T-helper 1 cell treated with Interleukin-12 subunit alpha and Interleukin-12 subunit beta and Interleukin-4 antibody, amounts not matched to agents 30 μg/mL and 1 μg/mL, for 36 hours (primary cell): ENCODE measurements at regions not wholly inside any gene's neighbourhood (a gene's known extent, or its start where the extent isn't known, plus 50 kb on each side); places are given as distances from the start of the nearest gene placed in this dataset.
"Not testable (repeated sequence)": the region's sequence is repeated elsewhere in the genome, so short reads cannot be mapped to it uniquely, and the experiment has no call there.

Experiments
- H3K27ac Mint-ChIP-seq: one replicate; pipeline ENCODE4 v1.8.0; 2021; ENCODE audit warnings: mild to moderate bottlenecking, mixed read lengths
- H3K27me3 Mint-ChIP-seq: one replicate; pipeline ENCODE4 v1.8.0; 2021; ENCODE audit warnings: low read depth, mixed read lengths
- H3K36me3 Mint-ChIP-seq: one replicate; pipeline ENCODE4 v1.8.0; 2021; ENCODE audit warnings: low read depth, mixed read lengths
- H3K4me1 Mint-ChIP-seq: one replicate; pipeline ENCODE4 v1.8.0; 2021; ENCODE audit warnings: low read depth, mixed read lengths
- H3K4me3 Mint-ChIP-seq: one replicate; pipeline ENCODE4 v1.8.0; 2021; ENCODE audit warnings: mild to moderate bottlenecking, moderate library complexity, mixed read lengths
- H3K9me3 Mint-ChIP-seq: one replicate; pipeline ENCODE4 v1.8.0; 2021; ENCODE audit warnings: mixed read lengths

DNA sequence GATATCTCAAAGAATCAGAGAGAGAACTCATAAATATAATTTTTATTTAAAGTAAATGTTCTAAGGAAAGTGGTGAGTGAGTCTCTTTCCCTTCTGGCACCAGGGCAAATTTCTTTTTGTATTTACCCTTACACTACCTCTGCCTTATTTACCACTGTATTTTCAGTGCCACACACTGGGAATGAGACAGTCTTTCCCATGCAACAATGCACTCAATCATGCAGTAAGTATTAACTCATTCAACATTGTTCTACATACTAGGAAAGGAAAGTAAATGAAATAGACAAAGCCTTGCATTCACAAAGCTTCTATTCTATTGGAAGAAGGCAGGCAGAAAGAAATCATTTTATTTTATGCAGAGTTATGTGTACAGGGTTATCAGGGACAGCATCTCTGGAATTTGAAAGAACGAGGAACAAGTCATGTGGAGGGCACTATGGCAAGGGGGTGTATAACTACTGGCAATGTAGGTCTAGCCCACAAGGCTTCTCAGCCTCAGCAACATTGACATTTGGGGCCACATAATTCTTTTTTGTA is 129.8 kb upstream of the PRDX6 start:
- no peaks in the 10 kb centered on the region for H3K27me3 Mint-ChIP-seq
- no peak overlapping the region for H3K27ac Mint-ChIP-seq
- H3K36me3 Mint-ChIP-seq: peaks cover 4% of the 10 kb centered on the region
- H3K4me1 Mint-ChIP-seq: no peaks in the 10 kb centered on the region
- no peak overlapping the region for H3K4me3 Mint-ChIP-seq
- H3K9me3 Mint-ChIP-seq: peaks cover 12% of the 10 kb centered on the region

DNA sequence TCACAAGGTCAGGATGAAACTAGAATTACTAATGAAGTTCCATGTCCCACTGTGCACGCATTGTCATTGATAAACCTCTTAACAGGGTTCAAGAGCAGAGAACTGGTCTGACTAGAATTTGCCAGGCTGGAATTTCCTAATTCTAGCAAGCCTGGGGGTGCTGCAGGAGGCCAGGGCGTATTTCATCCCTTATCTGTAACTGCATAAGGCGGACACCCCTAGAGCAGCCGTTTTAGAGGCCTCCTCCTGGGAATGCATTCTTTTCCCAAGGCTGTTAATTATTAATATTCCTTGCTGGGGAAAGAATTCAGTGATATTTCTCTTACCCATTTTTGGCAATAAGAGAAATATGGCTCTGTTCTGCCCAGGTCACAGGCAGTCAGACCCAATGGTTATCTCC is 124.5 kb upstream of the PRDX6 start:
- H3K36me3 Mint-ChIP-seq, H3K4me1 Mint-ChIP-seq, H3K27me3 Mint-ChIP-seq, H3K4me3 Mint-ChIP-seq, H3K27ac Mint-ChIP-seq: not testable (repeated sequence)
- peaks cover 37% of the 10 kb centered on the region for H3K9me3 Mint-ChIP-seq

DNA sequence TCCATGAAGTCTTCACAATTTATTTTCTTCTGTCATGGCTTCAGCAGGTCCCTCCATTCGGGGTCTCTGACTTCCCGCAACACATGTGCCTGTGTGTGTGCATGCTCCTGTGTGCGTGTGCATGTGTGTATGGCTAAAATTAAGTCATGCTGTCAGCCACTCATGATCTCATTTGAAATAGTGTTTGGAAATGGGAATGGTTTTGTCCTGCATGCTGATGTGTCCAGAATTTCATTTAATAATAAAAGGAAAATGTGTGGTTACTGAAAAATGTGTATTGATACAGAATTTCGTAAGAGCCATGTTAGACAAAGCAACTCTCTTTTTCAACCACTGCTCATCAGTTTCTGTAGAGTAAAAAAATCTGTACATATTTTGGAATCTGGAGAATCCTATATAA is 123.8 kb upstream of the PRDX6 start:
- H3K4me3 Mint-ChIP-seq: no peak overlapping the region
- H3K27ac Mint-ChIP-seq: no peak overlapping the region
- H3K9me3 Mint-ChIP-seq: peaks cover 37% of the 10 kb centered on the region
- no peaks in the 10 kb centered on the region for H3K4me1 Mint-ChIP-seq
- no peaks in the 10 kb centered on the region for H3K27me3 Mint-ChIP-seq
- H3K36me3 Mint-ChIP-seq: peaks cover 5% of the 10 kb centered on the region

- no peak overlapping the region for H3K27ac Mint-ChIP-seq
- H3K36me3 Mint-ChIP-seq: peaks cover 5% of the 10 kb centered on the region
- H3K4me1 Mint-ChIP-seq: no peaks in the 10 kb centered on the region
- no peak overlapping the region for H3K4me3 Mint-ChIP-seq
- H3K27me3 Mint-ChIP-seq: no peaks in the 10 kb centered on the region
- peaks cover 37% of the 10 kb centered on the region for H3K9me3 Mint-ChIP-seq
Measured at GRCh38 chr1:173354937-173355280, 122.2 kb upstream of the PRDX6 start.

DNA sequence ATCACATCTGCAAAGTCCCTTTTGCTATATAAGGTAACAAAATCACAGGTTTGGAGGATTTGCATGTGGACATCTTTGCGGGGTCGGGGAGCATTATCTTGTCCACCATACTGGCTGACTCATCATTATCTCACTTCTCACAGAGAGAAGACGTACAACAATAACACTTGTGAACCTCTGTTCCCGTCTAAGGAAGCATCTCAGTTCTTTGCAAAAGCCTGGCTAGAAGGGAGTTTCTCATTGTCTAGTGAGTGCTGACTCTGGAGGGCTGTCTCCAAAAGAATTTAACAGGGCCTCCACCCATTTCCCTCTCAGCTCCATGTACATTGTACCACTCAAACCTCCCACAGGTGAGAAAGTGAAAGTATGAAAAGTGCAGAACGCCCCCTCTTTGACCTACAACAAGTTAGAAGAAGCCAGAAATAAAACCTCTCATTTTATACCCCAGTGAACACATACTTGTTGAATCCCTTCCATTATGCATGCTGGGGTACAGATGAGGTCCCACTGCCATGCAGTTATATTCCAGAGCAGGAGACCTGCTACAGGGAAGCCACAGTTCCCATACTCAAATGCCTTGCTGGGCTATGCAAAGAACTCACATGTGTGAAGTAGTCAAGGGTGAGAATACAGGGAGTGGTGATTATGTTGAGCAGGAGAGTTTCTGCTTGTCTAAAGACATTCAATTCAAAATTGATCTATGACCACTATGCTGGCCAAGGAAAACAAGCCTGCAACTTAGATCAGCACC is 121.7 kb upstream of the PRDX6 start:
- Mint-ChIP-seq H3K9me3 (peaks cover 37% of the 10 kb centered on the region), H3K27me3 (no peaks in the 10 kb centered on the region), H3K4me1 (no peaks in the 10 kb centered on the region), H3K27ac (no peak overlapping the region), H3K36me3 (peaks cover 5% of the 10 kb centered on the region), H3K4me3 (no peak overlapping the region)

GRCh38 chr1:173356191-173356762 is 120.9 kb upstream of the PRDX6 start:
- Mint-ChIP-seq H3K4me1 (no peaks in the 10 kb centered on the region), H3K36me3 (peaks cover 5% of the 10 kb centered on the region), H3K27ac (no peak overlapping the region), H3K4me3 (no peak overlapping the region), H3K9me3 (peaks cover 33% of the 10 kb centered on the region), H3K27me3 (no peaks in the 10 kb centered on the region)

DNA sequence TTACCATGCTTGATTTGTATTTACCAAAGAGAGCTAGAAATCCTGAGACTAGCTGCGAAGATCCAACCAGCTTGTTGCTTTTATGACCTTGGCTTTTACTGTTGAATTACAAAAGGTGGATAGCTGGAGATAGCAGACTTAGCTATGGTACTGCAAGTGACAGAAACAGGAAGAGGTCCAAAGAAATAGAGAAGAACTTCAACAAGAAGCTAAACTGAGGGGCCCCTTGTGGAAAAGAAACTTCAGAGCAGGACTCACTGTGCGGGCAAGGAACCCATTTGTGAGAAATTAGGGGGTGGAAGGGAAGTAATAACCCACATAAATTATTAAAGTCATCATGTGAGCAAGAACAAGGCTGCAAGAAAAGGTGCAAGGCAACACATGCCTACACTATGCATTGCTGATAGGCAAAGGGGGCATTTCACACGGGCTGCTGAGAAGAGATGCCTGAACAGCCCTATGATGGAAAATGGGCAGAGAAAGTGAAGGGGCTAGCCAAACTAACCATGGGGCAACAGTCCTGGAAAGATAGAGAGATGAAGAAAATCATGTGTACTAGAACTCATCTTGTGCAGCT is 116.6 kb upstream of the PRDX6 start:
- no peaks in the 10 kb centered on the region for H3K36me3 Mint-ChIP-seq
- no peaks in the 10 kb centered on the region for H3K4me1 Mint-ChIP-seq
- peaks cover 4% of the 10 kb centered on the region for H3K9me3 Mint-ChIP-seq
- no peak overlapping the region for H3K27ac Mint-ChIP-seq
- no peak overlapping the region for H3K4me3 Mint-ChIP-seq
- H3K27me3 Mint-ChIP-seq: peaks cover 4% of the 10 kb centered on the region

- Mint-ChIP-seq H3K27ac (no peak overlapping the region), H3K36me3 (no peaks in the 10 kb centered on the region), H3K9me3 (no peaks in the 10 kb centered on the region), H3K27me3 (peaks cover 4% of the 10 kb centered on the region), H3K4me1 (no peaks in the 10 kb centered on the region), H3K4me3 (no peak overlapping the region)
Measured at GRCh38 chr1:173362543-173362942, 114.6 kb upstream of the PRDX6 start.

DNA sequence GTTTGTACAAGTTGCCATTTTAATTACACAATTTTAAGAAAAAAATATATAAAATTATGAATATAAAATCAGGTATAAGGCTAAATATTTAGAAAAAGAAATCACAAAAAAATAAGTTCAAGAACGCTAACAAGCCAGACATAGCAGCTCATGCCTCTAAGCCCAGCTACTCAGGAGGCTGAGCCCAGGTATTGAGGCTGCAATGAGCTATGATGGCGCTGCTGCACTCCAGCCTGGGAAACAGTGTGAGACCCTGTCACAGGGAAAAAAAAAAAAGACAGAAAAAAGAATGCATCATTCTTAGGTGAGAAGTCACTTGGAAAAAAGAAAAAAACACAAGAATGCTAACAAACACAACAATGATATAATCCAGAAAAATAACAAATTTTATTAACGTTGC is 112.3 kb upstream of the PRDX6 start:
- H3K36me3 Mint-ChIP-seq: no peaks in the 10 kb centered on the region
- H3K4me1 Mint-ChIP-seq: no peaks in the 10 kb centered on the region
- H3K27ac Mint-ChIP-seq: no peak overlapping the region
- H3K4me3 Mint-ChIP-seq: no peak overlapping the region
- peaks cover 4% of the 10 kb centered on the region for H3K27me3 Mint-ChIP-seq
- H3K9me3 Mint-ChIP-seq: no peaks in the 10 kb centered on the region

DNA sequence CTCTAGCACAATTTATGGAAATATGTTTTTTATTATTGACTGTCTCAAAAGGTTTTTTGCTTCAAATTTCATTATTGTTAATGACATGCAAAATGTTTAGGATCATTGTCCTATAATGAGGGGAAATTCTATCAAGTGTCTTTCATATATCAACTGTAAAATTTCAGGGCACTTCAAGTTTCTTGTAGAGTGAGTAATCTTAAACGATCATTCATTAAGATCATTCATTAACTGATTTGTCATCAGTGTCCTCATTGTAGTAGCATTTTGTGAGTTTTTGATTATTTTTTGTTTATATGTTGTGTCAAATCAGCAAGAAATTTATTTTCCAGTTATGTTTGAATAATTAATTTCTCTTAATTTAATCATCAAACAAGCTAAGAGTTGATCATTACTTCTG is 111.8 kb upstream of the PRDX6 start:
- H3K9me3 Mint-ChIP-seq: no peaks in the 10 kb centered on the region
- no peaks in the 10 kb centered on the region for H3K36me3 Mint-ChIP-seq
- H3K27me3 Mint-ChIP-seq: peaks cover 4% of the 10 kb centered on the region
- no peak overlapping the region for H3K27ac Mint-ChIP-seq
- no peak overlapping the region for H3K4me3 Mint-ChIP-seq
- no peaks in the 10 kb centered on the region for H3K4me1 Mint-ChIP-seq

GRCh38 chr1:173367136-173367535 is 110.0 kb upstream of the PRDX6 start:
- Mint-ChIP-seq H3K27me3 (peaks cover 4% of the 10 kb centered on the region), H3K27ac (no peak overlapping the region), H3K9me3 (no peaks in the 10 kb centered on the region), H3K4me1 (no peaks in the 10 kb centered on the region), H3K4me3 (no peak overlapping the region), H3K36me3 (no peaks in the 10 kb centered on the region)

DNA sequence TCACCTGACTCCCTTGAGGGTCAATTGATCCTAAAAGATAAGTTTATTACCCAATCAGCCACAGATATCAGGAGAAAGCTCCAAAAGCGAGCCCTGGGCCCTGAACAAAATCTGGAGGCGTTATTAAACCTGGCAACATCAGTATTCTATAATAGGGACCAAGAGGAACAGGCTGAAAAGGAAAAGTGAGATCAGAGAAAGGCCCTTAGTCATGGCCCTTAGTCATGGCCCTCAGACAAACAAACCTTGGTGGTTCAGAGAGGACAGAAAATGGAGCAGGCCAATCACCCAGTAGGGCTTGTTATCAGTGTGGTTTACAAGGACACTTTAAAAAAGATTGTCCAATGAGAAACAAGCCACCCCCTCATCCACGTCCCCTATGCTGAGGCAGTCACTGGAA is 106.5 kb upstream of the PRDX6 start:
- not testable (repeated sequence) for H3K4me3 Mint-ChIP-seq, H3K27me3 Mint-ChIP-seq

GRCh38 chr1:173376065-173376464 is 101.1 kb upstream of the PRDX6 start:
- H3K4me1 Mint-ChIP-seq, H3K27ac Mint-ChIP-seq, H3K36me3 Mint-ChIP-seq, H3K4me3 Mint-ChIP-seq, H3K27me3 Mint-ChIP-seq: not testable (repeated sequence)
- peaks cover 31% of the 10 kb centered on the region for H3K9me3 Mint-ChIP-seq

More for the DNA sequence above, 106.5 kb upstream of the PRDX6 start:
- H3K36me3 Mint-ChIP-seq, H3K4me1 Mint-ChIP-seq, H3K9me3 Mint-ChIP-seq, H3K27ac Mint-ChIP-seq: not testable (repeated sequence)

DNA sequence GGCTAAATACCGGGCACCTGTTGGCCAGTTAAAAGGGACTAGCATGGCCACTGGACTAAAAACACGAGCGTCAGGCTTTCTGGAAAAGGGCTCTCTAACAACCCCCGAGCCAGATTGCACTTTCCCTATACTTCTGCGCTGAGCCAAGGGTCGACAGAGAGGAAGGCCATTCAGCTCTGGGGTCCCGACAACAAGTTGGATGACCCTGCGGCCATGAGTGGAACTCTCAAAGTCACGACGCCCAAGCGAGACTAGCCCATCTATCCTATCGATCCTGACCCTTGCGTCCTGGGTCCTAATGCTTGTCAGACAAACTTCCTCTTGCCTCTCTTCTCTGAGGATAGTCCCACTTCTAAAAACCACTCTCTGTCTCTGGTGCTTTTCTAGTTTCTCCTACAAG is 99.9 kb upstream of the PRDX6 start:
- H3K36me3 Mint-ChIP-seq: no peaks in the 10 kb centered on the region
- H3K27ac Mint-ChIP-seq: no peak overlapping the region
- no peaks in the 10 kb centered on the region for H3K4me1 Mint-ChIP-seq
- H3K27me3 Mint-ChIP-seq: no peaks in the 10 kb centered on the region
- no peak overlapping the region for H3K4me3 Mint-ChIP-seq
- peaks cover 31% of the 10 kb centered on the region for H3K9me3 Mint-ChIP-seq

GRCh38 chr1:173383351-173383750 is 93.8 kb upstream of the PRDX6 start:
- H3K27me3 Mint-ChIP-seq: no peaks in the 10 kb centered on the region

More at GRCh38 chr1:173383351-173383750, 93.8 kb upstream of the PRDX6 start:
- H3K9me3 Mint-ChIP-seq: peaks cover 5% of the 10 kb centered on the region
- H3K27ac Mint-ChIP-seq: no peak overlapping the region
- H3K36me3 Mint-ChIP-seq: peaks cover 2% of the 10 kb centered on the region
- no peak overlapping the region for H3K4me3 Mint-ChIP-seq
- H3K4me1 Mint-ChIP-seq: no peaks in the 10 kb centered on the region
